PC-9 (cell line): ENCODE measurements at regions not wholly inside any gene's neighbourhood (a gene's known extent, or its start where the extent isn't known, plus 50 kb on each side); places are given as distances from the start of the nearest gene placed in this dataset.
A peak's percentile ranks its signal among the peaks of the same experiment; 100 is the strongest.

Source experiments
- BruUV-seq: library from RNA; stranded (reverse); fragments of 400-500 nt; replicated peaks from 2 replicates; lab custom pipeline; 2021; lab: Mats Ljungman, UMichigan
- CTCF ChIA-PET: fragments of 300-600 bp; sonication (Branson Sonifier 250); formaldehyde crosslinking; loops from one replicate; lab custom pipeline; 2022; ENCODE audit warnings: antibody characterized with exemption; lab: Charles Lee
- POLR2A ChIA-PET: fragments of 300-600 bp; sonication (Branson Sonifier 250); formaldehyde crosslinking; loops from one replicate; lab custom pipeline; 2022; ENCODE audit warnings: antibody characterized with exemption; ENCODE audit not compliant: unreplicated experiment; lab: Charles Lee
- DNase-seq, 2 experiments: peaks; one replicate each; pipeline versions ENCODE4 v3.0.0 to v3.0.0-alpha.2; 2015 to 2022; ENCODE audit warnings: mixed read lengths in 1 of 2
- H2AFZ ChIP-seq: fragments of 200-600 bp; sonication (generic); 2 replicates; pipeline ENCODE4 v1.8.1; 2017; ENCODE audit warnings: antibody characterized with exemption
- H3F3A ChIP-seq: fragments of 200-600 bp; sonication (generic); 2 replicates; pipeline ENCODE4 v1.8.1; 2017; ENCODE audit warnings: antibody characterized with exemption, mild to moderate bottlenecking, low read depth; ENCODE audit not compliant: insufficient read depth
- H3K27ac ChIP-seq: fragments of 200-600 bp; sonication (generic); 2 replicates; pipeline ENCODE4 v1.6.1; 2016; ENCODE audit warnings: mixed run types
- H3K27me3 ChIP-seq: fragments of 200-600 bp; sonication (generic); 2 replicates; pipeline ENCODE4 v1.6.1; 2016; ENCODE audit warnings: low read depth, mixed run types; ENCODE audit not compliant: insufficient read depth
- H3K36me3 ChIP-seq: fragments of 200-600 bp; sonication (generic); 2 replicates; pipeline ENCODE4 v1.6.1; 2016; ENCODE audit warnings: low read depth, mixed run types
- H3K4me1 ChIP-seq: fragments of 200-600 bp; sonication (generic); replicated peaks from 2 replicates; pipeline ENCODE4 v1.6.1; 2016; ENCODE audit warnings: mixed run types; ENCODE audit not compliant: insufficient read depth
- H3K4me2 ChIP-seq: fragments of 200-600 bp; sonication (generic); 2 replicates; pipeline ENCODE4 v1.6.1; 2017; ENCODE audit warnings: mixed run types
- H3K4me3 ChIP-seq: fragments of 200-600 bp; sonication (generic); 2 replicates; pipeline ENCODE4 v1.6.1; 2016; ENCODE audit warnings: mixed run types
- H3K79me2 ChIP-seq: fragments of 200-600 bp; sonication (generic); 2 replicates; pipeline ENCODE4 v1.6.1; 2017; ENCODE audit warnings: low read depth, mixed run types
- H3K9me2 ChIP-seq: fragments of 200-600 bp; sonication (generic); 2 replicates; pipeline ENCODE4 v1.8.1; 2017; ENCODE audit warnings: mild to moderate bottlenecking; ENCODE audit not compliant: insufficient read depth
- H3K9me3 ChIP-seq: fragments of 200-600 bp; sonication (generic); 2 replicates; pipeline ENCODE4 v1.8.1; 2016; ENCODE audit warnings: low read depth; ENCODE audit not compliant: insufficient read depth
- H4K20me1 ChIP-seq: fragments of 200-600 bp; sonication (generic); 2 replicates; pipeline ENCODE4 v1.8.1; 2017; ENCODE audit not compliant: insufficient read depth
- CTCF ChIP-seq: fragments of 200-600 bp; sonication (generic); conservative IDR thresholded peaks from 2 replicates; pipeline ENCODE4 v1.6.1; 2017; ENCODE audit warnings: mixed run types, antibody characterized with exemption, mild to moderate bottlenecking, moderate library complexity
- EZH2 ChIP-seq: fragments of 200-600 bp; sonication (generic); IDR thresholded peaks from 2 replicates; pipeline ENCODE4 v1.8.0; 2017; ENCODE audit warnings: antibody characterized with exemption, low read depth
- intact Hi-C: fragments of 100-400 bp; cut with micrococcal nuclease; formaldehyde crosslinking; loops from one replicate; pipeline ENCODE4 v1.10.0; 2022; ENCODE audit not compliant: unreplicated experiment

GRCh38 chr6:21911208-21911607 lies 317.7 kb downstream of the SOX4 start:
- TF ChIP-seq CTCF (no peak), EZH2 (no peak)
- H3K9me2 ChIP-seq, result no peaks in the 10 kb centered on the region
- no peaks in the 10 kb centered on the region for H3K36me3 ChIP-seq
- ChIA-PET POLR2A (no interaction called here), CTCF (no interaction called here)
- no peak for DNase-seq
- H3K27me3 ChIP-seq, result no peaks in the 10 kb centered on the region
- no peak overlapping the region for H2AFZ ChIP-seq
- H3K4me2 ChIP-seq, result no peak overlapping the region
- H3K9me3 ChIP-seq, result no peaks in the 10 kb centered on the region
- H4K20me1 ChIP-seq, result no peaks in the 10 kb centered on the region
- H3F3A ChIP-seq, result no peaks in the 10 kb centered on the region
- 0 out of 2 replicates have a peak, but pooled peaks cover 6% of the 10 kb centered on the region for H3K4me1 ChIP-seq
- intact Hi-C loops, result no loop called here
- H3K79me2 ChIP-seq, result no peaks in the 10 kb centered on the region
- no peak overlapping the region for H3K4me3 ChIP-seq
- H3K27ac ChIP-seq, result no peak overlapping the region
- no TSS peak for BruUV-seq

- Histone ChIP-seq H3K79me2 (no peaks in the 10 kb centered on the region), H3K4me2 (no peak overlapping the region), H3K9me2 (no peaks in the 10 kb centered on the region), H3K4me1 (0 out of 2 replicates have a peak, but pooled peaks cover under 1% of the 10 kb centered on the region), H3K4me3 (no peak overlapping the region), H3K27me3 (no peaks in the 10 kb centered on the region), H2AFZ (no peak overlapping the region), H3F3A (no peaks in the 10 kb centered on the region), H4K20me1 (no peaks in the 10 kb centered on the region), H3K36me3 (no peaks in the 10 kb centered on the region), H3K27ac (no peak overlapping the region), H3K9me3 (no peaks in the 10 kb centered on the region)
- no peak for DNase-seq
- intact Hi-C loops, result no loop called here
- no TSS peak for BruUV-seq
- POLR2A ChIA-PET, result no interaction called here
- CTCF ChIA-PET, result no interaction called here
- TF ChIP-seq EZH2 (no peak), CTCF (no peak)
These were observed 318.7 kb downstream of the SOX4 start for GRCh38 chr6:21912151-21912832.

- Histone ChIP-seq H3K27me3 (no peaks in the 10 kb centered on the region), H3K4me3 (no peak overlapping the region), H3K4me2 (no peak overlapping the region), H3K79me2 (no peaks in the 10 kb centered on the region), H3K36me3 (no peaks in the 10 kb centered on the region), H4K20me1 (no peaks in the 10 kb centered on the region), H3K4me1 (no peaks in the 10 kb centered on the region), H3F3A (no peaks in the 10 kb centered on the region), H3K27ac (no peak overlapping the region), H3K9me2 (no peaks in the 10 kb centered on the region), H3K9me3 (no peaks in the 10 kb centered on the region), H2AFZ (no peak overlapping the region)
- no TSS peak for BruUV-seq
- peak in 1 of 2 experiments; percentile 51 for DNase-seq
- intact Hi-C loops, result no loop called here
- TF ChIP-seq EZH2 (no peak), CTCF (no peak)
- ChIA-PET CTCF (interaction anchor here (0.6 to 0.7 kb wide), 2 partner anchors 321 to 692 kb away, joined by 3 to 4 read pairs; no protein-coding TSS in a partner anchor), POLR2A (no interaction called here)
These were observed 320.8 kb downstream of the SOX4 start for GRCh38 chr6:21914121-21914973.
